GM19328 (cell line): ENCODE measurements at regions not wholly inside any gene's neighbourhood (a gene's known extent, or its start where the extent isn't known, plus 50 kb on each side); places are given as distances from the start of the nearest gene placed in this dataset.
"Not testable (repeated sequence)": the region's sequence is repeated elsewhere in the genome, so short reads cannot be mapped to it uniquely, and the experiment has no call there.

Experiments
- ATAC-seq: cut with Tn5 transposase; IDR thresholded peaks from one replicate; pipeline ENCODE4 v1.9.1; 2021; ENCODE audit warnings: mild to moderate bottlenecking, moderate library complexity; ENCODE audit not compliant: unreplicated experiment

GRCh38 chr14:98189511-98189910 lies 1082.5 kb downstream of the BCL11B start:
- no peak for ATAC-seq

- no peak for ATAC-seq
These were observed 1082.1 kb downstream of the BCL11B start for GRCh38 chr14:98189944-98190343.

GRCh38 chr14:98192946-98193345 lies 1079.1 kb downstream of the BCL11B start:
- ATAC-seq, result no peak

GRCh38 chr14:98194821-98195220 lies 1077.2 kb downstream of the BCL11B start:
- no peak for ATAC-seq

- no peak for ATAC-seq
These were observed 1076.7 kb downstream of the BCL11B start for GRCh38 chr14:98195256-98195655.

- no peak for ATAC-seq
These were observed 1074.1 kb downstream of the BCL11B start for GRCh38 chr14:98197933-98198332.

GRCh38 chr14:98198385-98198784 lies 1073.6 kb downstream of the BCL11B start:
- no peak for ATAC-seq

GRCh38 chr14:98200601-98201000 lies 1071.4 kb downstream of the BCL11B start:
- no peak for ATAC-seq

- no peak for ATAC-seq
These were observed 1068.6 kb downstream of the BCL11B start for GRCh38 chr14:98203421-98203820.

GRCh38 chr14:98204139-98204538 lies 1067.9 kb downstream of the BCL11B start:
- no peak for ATAC-seq

GRCh38 chr14:98207415-98207814 lies 1064.6 kb downstream of the BCL11B start:
- no peak for ATAC-seq

GRCh38 chr14:98208211-98208611 lies 1063.8 kb downstream of the BCL11B start:
- no peak for ATAC-seq

GRCh38 chr14:98208943-98209342 lies 1063.1 kb downstream of the BCL11B start:
- no peak for ATAC-seq

- no peak for ATAC-seq
These were observed 1061.8 kb downstream of the BCL11B start for GRCh38 chr14:98210045-98210672.

- ATAC-seq, result no peak
These were observed 1054.5 kb downstream of the BCL11B start for GRCh38 chr14:98217530-98217929.

- ATAC-seq, result no peak
These were observed 1053.8 kb downstream of the BCL11B start for GRCh38 chr14:98218218-98218617.

- ATAC-seq, result no peak
These were observed 1052.4 kb downstream of the BCL11B start for GRCh38 chr14:98219638-98220037.

GRCh38 chr14:98223106-98223505 lies 1048.9 kb downstream of the BCL11B start:
- no peak for ATAC-seq

- ATAC-seq, result not testable (repeated sequence)
These were observed 1048.3 kb downstream of the BCL11B start for GRCh38 chr14:98223710-98224109.

GRCh38 chr14:98226411-98226810 lies 1045.6 kb downstream of the BCL11B start:
- ATAC-seq, result no peak

GRCh38 chr14:98227000-98227726 lies 1044.8 kb downstream of the BCL11B start:
- no peak for ATAC-seq

GRCh38 chr14:98227727-98228111 lies 1044.3 kb downstream of the BCL11B start:
- no peak for ATAC-seq
